ENCODE measurements at regions not wholly inside any gene's neighbourhood (a gene's known extent, or its start where the extent isn't known, plus 50 kb on each side); places are given as distances from the start of the nearest gene placed in this dataset.

DNA sequence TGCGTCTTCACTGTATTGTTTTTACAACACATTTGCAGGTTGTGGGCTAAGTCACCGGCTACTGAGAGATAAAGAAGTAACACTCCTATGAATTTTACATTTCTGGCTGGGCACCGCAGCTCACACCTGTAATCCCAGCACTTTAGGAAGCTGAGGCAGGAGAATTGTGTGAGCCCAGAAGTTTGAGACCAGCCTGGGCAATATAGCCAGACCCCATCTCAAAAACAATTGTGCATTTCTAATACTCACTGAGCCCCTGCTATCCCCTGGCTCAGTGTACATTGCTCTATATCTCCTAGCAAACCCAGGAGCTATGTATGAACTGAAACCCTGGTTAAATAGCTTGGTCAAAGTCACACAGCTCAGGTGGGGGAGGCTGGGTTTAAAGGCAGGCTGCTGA, 108.7 kb downstream of the ZNF281 start:
- TF ChIP-seq, protein P1, sequence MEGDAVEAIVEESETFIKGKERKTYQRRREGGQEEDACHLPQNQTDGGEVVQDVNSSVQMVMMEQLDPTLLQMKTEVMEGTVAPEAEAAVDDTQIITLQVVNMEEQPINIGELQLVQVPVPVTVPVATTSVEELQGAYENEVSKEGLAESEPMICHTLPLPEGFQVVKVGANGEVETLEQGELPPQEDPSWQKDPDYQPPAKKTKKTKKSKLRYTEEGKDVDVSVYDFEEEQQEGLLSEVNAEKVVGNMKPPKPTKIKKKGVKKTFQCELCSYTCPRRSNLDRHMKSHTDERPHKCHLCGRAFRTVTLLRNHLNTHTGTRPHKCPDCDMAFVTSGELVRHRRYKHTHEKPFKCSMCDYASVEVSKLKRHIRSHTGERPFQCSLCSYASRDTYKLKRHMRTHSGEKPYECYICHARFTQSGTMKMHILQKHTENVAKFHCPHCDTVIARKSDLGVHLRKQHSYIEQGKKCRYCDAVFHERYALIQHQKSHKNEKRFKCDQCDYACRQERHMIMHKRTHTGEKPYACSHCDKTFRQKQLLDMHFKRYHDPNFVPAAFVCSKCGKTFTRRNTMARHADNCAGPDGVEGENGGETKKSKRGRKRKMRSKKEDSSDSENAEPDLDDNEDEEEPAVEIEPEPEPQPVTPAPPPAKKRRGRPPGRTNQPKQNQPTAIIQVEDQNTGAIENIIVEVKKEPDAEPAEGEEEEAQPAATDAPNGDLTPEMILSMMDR (IDR thresholded peaks at IDR 0.05): no peak
- TF ChIP-seq POLR2A (IDR thresholded peaks at IDR 0.05): no peak

All from Peyer's patch (tissue), 4 donors.